ENCODE measurements at regions not wholly inside any gene's neighbourhood (a gene's known extent, or its start where the extent isn't known, plus 50 kb on each side); places are given as distances from the start of the nearest gene placed in this dataset.

GRCh38 chr14:58825606-58826005 lies 187.8 kb downstream of the DACT1 start:
- no peak overlapping the region for H3K4me3 ChIP-seq (replicated peaks in 1 of 3; ENCODE audit: insufficient read depth in 1 of 3, low read depth in 1 of 3, low read length in 3 of 3)
- peaks cover 4% of the 10 kb centered on the region for H3K4me1 ChIP-seq (ENCODE audit: control insufficient read depth, extremely low read depth, insufficient read depth, low read length)
- no peak overlapping the region for H3K4me2 ChIP-seq (ENCODE audit: insufficient read depth, low read length)
- no peaks in the 10 kb centered on the region for H3K79me2 ChIP-seq (ENCODE audit: control insufficient read depth, insufficient read depth, low read length)
- TF ChIP-seq MAX (IDR thresholded peaks at IDR 0.05; ENCODE audit: insufficient read depth, insufficient read length) = no peak
- FAIRE-seq (no peak), DNase-seq (ENCODE audit: low read depth, low spot score) (no peak)
- no TSS peak for BruUV-seq (replicated peaks)
- H3K27ac ChIP-seq (ENCODE audit: insufficient read depth, low read depth, low read length) = no peak overlapping the region
- no peaks in the 10 kb centered on the region for H4K20me1 ChIP-seq (replicated peaks; ENCODE audit: control insufficient read depth, extremely low read depth, insufficient read depth, low read length)
- no peak overlapping the region for H2AFZ ChIP-seq (ENCODE audit: low read depth, low read length)
- H3K9me1 ChIP-seq (replicated peaks; ENCODE audit: control insufficient read depth, extremely low read depth, insufficient read depth, low read length) = no peaks in the 10 kb centered on the region
- CTCF ChIA-PET = interaction anchor here (1.2 kb wide), 1 partner anchor 116 kb away, joined by 3 read pairs; no protein-coding TSS in a partner anchor
- dilution Hi-C loops (cut with MboI; ENCODE audit: extremely low pct_ligation_motif_present, low sequenced_read_pairs) (no loop called here), intact Hi-C loops (cut with micrococcal nuclease) (no loop called here)
- no peaks in the 10 kb centered on the region for H3K36me3 ChIP-seq (ENCODE audit: control insufficient read depth in 2 of 2, extremely low read depth in 1 of 2, insufficient read depth in 2 of 2, low read length in 2 of 2)
- POLR2A ChIA-PET = no interaction called here
- no peak overlapping the region for H3K9ac ChIP-seq (replicated peaks; ENCODE audit: extremely low read depth, insufficient read depth, low read length)
- no peaks in the 10 kb centered on the region for H3K27me3 ChIP-seq (ENCODE audit: control insufficient read depth in 2 of 2, insufficient read depth in 2 of 2, low read length in 2 of 2)
- no peaks in the 10 kb centered on the region for H3K9me3 ChIP-seq (replicated peaks; ENCODE audit: control insufficient read depth, insufficient read depth, low read length)

GRCh38 chr14:58826845-58827686 lies 189.3 kb downstream of the DACT1 start:
- H2AFZ ChIP-seq (ENCODE audit: low read depth, low read length) = no peak overlapping the region
- intact Hi-C loops (cut with micrococcal nuclease) = no loop called here
- no peaks in the 10 kb centered on the region for H3K79me2 ChIP-seq (ENCODE audit: control insufficient read depth, insufficient read depth, low read length)
- no peak overlapping the region for H3K9ac ChIP-seq (replicated peaks; ENCODE audit: extremely low read depth, insufficient read depth, low read length)
- peaks cover 4% of the 10 kb centered on the region for H3K4me1 ChIP-seq (ENCODE audit: control insufficient read depth, extremely low read depth, insufficient read depth, low read length)
- H3K9me1 ChIP-seq (replicated peaks; ENCODE audit: control insufficient read depth, extremely low read depth, insufficient read depth, low read length) = no peaks in the 10 kb centered on the region
- no peaks in the 10 kb centered on the region for H3K9me3 ChIP-seq (replicated peaks; ENCODE audit: control insufficient read depth, insufficient read depth, low read length)
- BruUV-seq (replicated peaks) = no TSS peak
- ChIA-PET CTCF (interaction anchor here (0.6 to 1.7 kb wide), 7 partner anchors 9 to 326 kb away, joined by 3 to 11 read pairs (median 4); no protein-coding TSS in a partner anchor), POLR2A (no interaction called here)
- no peak for DNase-seq (ENCODE audit: low read depth, low spot score)
- H4K20me1 ChIP-seq (replicated peaks; ENCODE audit: control insufficient read depth, extremely low read depth, insufficient read depth, low read length) = no peaks in the 10 kb centered on the region
- H3K36me3 ChIP-seq (ENCODE audit: control insufficient read depth in 2 of 2, extremely low read depth in 1 of 2, insufficient read depth in 2 of 2, low read length in 2 of 2) = no peaks in the 10 kb centered on the region
- TF ChIP-seq FOS (IDR thresholded peaks at IDR 0.05; ENCODE audit: borderline replicate concordance, insufficient read depth, low read length) (no peak), GATA2 (IDR thresholded peaks at IDR 0.05; ENCODE audit: insufficient read depth, insufficient read length, low read depth, low read length) (no peak), MAX (IDR thresholded peaks at IDR 0.05; ENCODE audit: insufficient read depth, insufficient read length) (no peak), POLR2A (IDR thresholded peaks at IDR 0.05; ENCODE audit: low read depth, low read length) (no peak), EZH2 (IDR thresholded peaks at IDR 0.05; ENCODE audit: borderline replicate concordance, low read depth, low read length, severe bottlenecking) (no peak), MYC (IDR thresholded peaks at IDR 0.05; ENCODE audit: low read depth, low read length) (no peak), JUN (IDR thresholded peaks at IDR 0.05; ENCODE audit: borderline replicate concordance, insufficient read depth, insufficient read length, low read depth) (no peak), POLR2AphosphoS5 (IDR thresholded peaks at IDR 0.05; ENCODE audit: insufficient read depth, low read depth, low read length) (no peak)
- TF ChIP-seq, protein P1, sequence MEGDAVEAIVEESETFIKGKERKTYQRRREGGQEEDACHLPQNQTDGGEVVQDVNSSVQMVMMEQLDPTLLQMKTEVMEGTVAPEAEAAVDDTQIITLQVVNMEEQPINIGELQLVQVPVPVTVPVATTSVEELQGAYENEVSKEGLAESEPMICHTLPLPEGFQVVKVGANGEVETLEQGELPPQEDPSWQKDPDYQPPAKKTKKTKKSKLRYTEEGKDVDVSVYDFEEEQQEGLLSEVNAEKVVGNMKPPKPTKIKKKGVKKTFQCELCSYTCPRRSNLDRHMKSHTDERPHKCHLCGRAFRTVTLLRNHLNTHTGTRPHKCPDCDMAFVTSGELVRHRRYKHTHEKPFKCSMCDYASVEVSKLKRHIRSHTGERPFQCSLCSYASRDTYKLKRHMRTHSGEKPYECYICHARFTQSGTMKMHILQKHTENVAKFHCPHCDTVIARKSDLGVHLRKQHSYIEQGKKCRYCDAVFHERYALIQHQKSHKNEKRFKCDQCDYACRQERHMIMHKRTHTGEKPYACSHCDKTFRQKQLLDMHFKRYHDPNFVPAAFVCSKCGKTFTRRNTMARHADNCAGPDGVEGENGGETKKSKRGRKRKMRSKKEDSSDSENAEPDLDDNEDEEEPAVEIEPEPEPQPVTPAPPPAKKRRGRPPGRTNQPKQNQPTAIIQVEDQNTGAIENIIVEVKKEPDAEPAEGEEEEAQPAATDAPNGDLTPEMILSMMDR (IDR thresholded peaks at IDR 0.05; ENCODE audit: extremely low read depth in 1 of 2, insufficient read depth in 1 of 2, low read depth in 1 of 2, low read length in 2 of 2) = no peak
- no peak overlapping the region for H3K4me2 ChIP-seq (ENCODE audit: insufficient read depth, low read length)
- no peaks in the 10 kb centered on the region for H3K27me3 ChIP-seq (ENCODE audit: control insufficient read depth in 2 of 2, insufficient read depth in 2 of 2, low read length in 2 of 2)
- no peak overlapping the region for H3K4me3 ChIP-seq (replicated peaks in 1 of 3; ENCODE audit: insufficient read depth in 1 of 3, low read depth in 1 of 3, low read length in 3 of 3)
- H3K27ac ChIP-seq (ENCODE audit: insufficient read depth, low read depth, low read length) = no peak overlapping the region
- dilution Hi-C loops (cut with MboI; ENCODE audit: extremely low pct_ligation_motif_present, low sequenced_read_pairs) = no loop called here
- FAIRE-seq = no peak
